ENCODE measurements at regions not wholly inside any gene's neighbourhood (a gene's known extent, or its start where the extent isn't known, plus 50 kb on each side); places are given as distances from the start of the nearest gene placed in this dataset.
"Not testable (repeated sequence)": the region's sequence is repeated elsewhere in the genome, so short reads cannot be mapped to it uniquely, and the experiment has no call there.

GRCh38 chr2:48048476-48049171 is 142.3 kb upstream of the FBXO11 start:
- POLR2A ChIA-PET, result no interaction called here
- no peak for DNase-seq (ENCODE audit: extremely low spot score)
- no peak for TF ChIP-seq ARNT (IDR thresholded peaks at IDR 0.05)
- no peak for TF ChIP-seq LEF1 (IDR thresholded peaks at IDR 0.05; ENCODE audit: borderline replicate concordance)
- TF ChIP-seq TARDBP (IDR thresholded peaks at IDR 0.05), result no peak
- no peak for TF ChIP-seq SP1 (IDR thresholded peaks at IDR 0.05)
- TF ChIP-seq SUZ12 (IDR thresholded peaks at IDR 0.05), result no peak
- no peak for TF ChIP-seq FOXK2 (IDR thresholded peaks at IDR 0.05)
- no peak for TF ChIP-seq ELF4 (IDR thresholded peaks at IDR 0.05)
- CTCF ChIA-PET, result no interaction called here

GRCh38 chr2:48049371-48049770 is 143.1 kb upstream of the FBXO11 start:
- POLR2A ChIA-PET, result no interaction called here
- no peak for DNase-seq (ENCODE audit: extremely low spot score)
- CTCF ChIA-PET, result interaction anchor here (0.6 kb wide), 1 partner anchor 41 kb away, joined by 3 read pairs; no protein-coding TSS in a partner anchor
- TF ChIP-seq SP1 (IDR thresholded peaks at IDR 0.05), result no peak
- no peak for TF ChIP-seq SUZ12 (IDR thresholded peaks at IDR 0.05)
- no peak for TF ChIP-seq TARDBP (IDR thresholded peaks at IDR 0.05)

GRCh38 chr2:48050711-48051110 is 144.4 kb upstream of the FBXO11 start:
- DNase-seq (ENCODE audit: extremely low spot score), result no peak

GRCh38 chr2:48059975-48060374 is 153.7 kb upstream of the FBXO11 start:
- TF ChIP-seq HDGF (IDR thresholded peaks at IDR 0.05; ENCODE audit: borderline replicate concordance), result no peak
- TF ChIP-seq TARDBP (IDR thresholded peaks at IDR 0.05), result no peak
- no peak for TF ChIP-seq ARNT (IDR thresholded peaks at IDR 0.05)
- no peak for TF ChIP-seq ZNF384 (IDR thresholded peaks at IDR 0.05)
- TF ChIP-seq L3MBTL2 (conservative IDR thresholded peaks at IDR 0.05), result no peak
- TF ChIP-seq CTBP1 (IDR thresholded peaks at IDR 0.05; ENCODE audit: borderline replicate concordance), result no peak
- no peak for TF ChIP-seq FOXA1 (IDR thresholded peaks at IDR 0.05)
- TF ChIP-seq LEF1 (IDR thresholded peaks at IDR 0.05; ENCODE audit: borderline replicate concordance), result no peak
- TF ChIP-seq FOXK2 (IDR thresholded peaks at IDR 0.05), result no peak
- no peak for TF ChIP-seq ELF4 (IDR thresholded peaks at IDR 0.05)
- no peak for TF ChIP-seq BHLHE40 (IDR thresholded peaks at IDR 0.05; ENCODE audit: borderline replicate concordance)
- no peak for TF ChIP-seq SUZ12 (IDR thresholded peaks at IDR 0.05)
- TF ChIP-seq NFRKB (IDR thresholded peaks at IDR 0.05), result no peak
- no peak for TF ChIP-seq FOXM1 (IDR thresholded peaks at IDR 0.05; ENCODE audit: borderline replicate concordance)
- no peak for TF ChIP-seq PKNOX1 (IDR thresholded peaks at IDR 0.05)
- TF ChIP-seq SP1 (IDR thresholded peaks at IDR 0.05), result no peak
- no peak for DNase-seq (ENCODE audit: extremely low spot score)
- ChIA-PET CTCF (no interaction called here), POLR2A (no interaction called here)

More at GRCh38 chr2:48050711-48051110, 144.4 kb upstream of the FBXO11 start:
- no peak for TF ChIP-seq NFRKB (IDR thresholded peaks at IDR 0.05)
- TF ChIP-seq PKNOX1 (IDR thresholded peaks at IDR 0.05), result no peak
- TF ChIP-seq FOXA1 (IDR thresholded peaks at IDR 0.05), result no peak
- TF ChIP-seq L3MBTL2 (conservative IDR thresholded peaks at IDR 0.05), result no peak
- TF ChIP-seq CTBP1 (IDR thresholded peaks at IDR 0.05; ENCODE audit: borderline replicate concordance), result no peak
- TF ChIP-seq ZNF384 (IDR thresholded peaks at IDR 0.05), result no peak
- no peak for TF ChIP-seq FOXM1 (IDR thresholded peaks at IDR 0.05; ENCODE audit: borderline replicate concordance)
- no peak for TF ChIP-seq SUZ12 (IDR thresholded peaks at IDR 0.05)
- no peak for TF ChIP-seq TARDBP (IDR thresholded peaks at IDR 0.05)
- TF ChIP-seq LEF1 (IDR thresholded peaks at IDR 0.05; ENCODE audit: borderline replicate concordance), result no peak
- TF ChIP-seq HDGF (IDR thresholded peaks at IDR 0.05; ENCODE audit: borderline replicate concordance), result no peak
- ChIA-PET POLR2A (no interaction called here), CTCF (no interaction called here)

- CTCF ChIA-PET; POLR2A ChIA-PET; DNase-seq (ENCODE audit: extremely low spot score): not testable (repeated sequence)
These were observed 155.4 kb upstream of the FBXO11 start for GRCh38 chr2:48061656-48062055.

GRCh38 chr2:48065096-48065495 is 158.8 kb upstream of the FBXO11 start:
- TF ChIP-seq L3MBTL2 (conservative IDR thresholded peaks at IDR 0.05), result no peak
- TF ChIP-seq SUZ12 (IDR thresholded peaks at IDR 0.05), result no peak
- no peak for TF ChIP-seq ARNT (IDR thresholded peaks at IDR 0.05)
- TF ChIP-seq TARDBP (IDR thresholded peaks at IDR 0.05), result no peak
- TF ChIP-seq CTBP1 (IDR thresholded peaks at IDR 0.05; ENCODE audit: borderline replicate concordance), result no peak
- no peak for TF ChIP-seq ZNF384 (IDR thresholded peaks at IDR 0.05)
- TF ChIP-seq NFRKB (IDR thresholded peaks at IDR 0.05), result no peak
- TF ChIP-seq SP1 (IDR thresholded peaks at IDR 0.05), result no peak
- no peak for TF ChIP-seq ELF4 (IDR thresholded peaks at IDR 0.05)
- no peak for TF ChIP-seq PKNOX1 (IDR thresholded peaks at IDR 0.05)
- no peak for TF ChIP-seq FOXM1 (IDR thresholded peaks at IDR 0.05; ENCODE audit: borderline replicate concordance)
- no peak for TF ChIP-seq HDGF (IDR thresholded peaks at IDR 0.05; ENCODE audit: borderline replicate concordance)
- TF ChIP-seq FOXK2 (IDR thresholded peaks at IDR 0.05), result no peak
- no peak for TF ChIP-seq FOXA1 (IDR thresholded peaks at IDR 0.05)
- no peak for TF ChIP-seq BHLHE40 (IDR thresholded peaks at IDR 0.05; ENCODE audit: borderline replicate concordance)
- no peak for TF ChIP-seq LEF1 (IDR thresholded peaks at IDR 0.05; ENCODE audit: borderline replicate concordance)
- CTCF ChIA-PET, result no interaction called here
- no peak for DNase-seq (ENCODE audit: extremely low spot score)
- POLR2A ChIA-PET, result no interaction called here

- CTCF ChIA-PET, result no interaction called here
These were observed 159.7 kb upstream of the FBXO11 start for GRCh38 chr2:48066000-48066399.

More at GRCh38 chr2:48066000-48066399, 159.7 kb upstream of the FBXO11 start:
- TF ChIP-seq PKNOX1 (IDR thresholded peaks at IDR 0.05), result no peak
- TF ChIP-seq ARNT (IDR thresholded peaks at IDR 0.05), result no peak
- no peak for TF ChIP-seq TARDBP (IDR thresholded peaks at IDR 0.05)
- no peak for TF ChIP-seq SUZ12 (IDR thresholded peaks at IDR 0.05)
- TF ChIP-seq HDGF (IDR thresholded peaks at IDR 0.05; ENCODE audit: borderline replicate concordance), result no peak
- no peak for TF ChIP-seq FOXM1 (IDR thresholded peaks at IDR 0.05; ENCODE audit: borderline replicate concordance)
- TF ChIP-seq FOXA1 (IDR thresholded peaks at IDR 0.05), result no peak
- no peak for TF ChIP-seq SP1 (IDR thresholded peaks at IDR 0.05)
- TF ChIP-seq L3MBTL2 (conservative IDR thresholded peaks at IDR 0.05), result no peak
- DNase-seq (ENCODE audit: extremely low spot score), result no peak
- POLR2A ChIA-PET, result no interaction called here

Measured in HEK293T (cell line).